ENCODE measurements at regions not wholly inside any gene's neighbourhood (a gene's known extent, or its start where the extent isn't known, plus 50 kb on each side); places are given as distances from the start of the nearest gene placed in this dataset.
"Not testable (repeated sequence)": the region's sequence is repeated elsewhere in the genome, so short reads cannot be mapped to it uniquely, and the experiment has no call there.

DNA sequence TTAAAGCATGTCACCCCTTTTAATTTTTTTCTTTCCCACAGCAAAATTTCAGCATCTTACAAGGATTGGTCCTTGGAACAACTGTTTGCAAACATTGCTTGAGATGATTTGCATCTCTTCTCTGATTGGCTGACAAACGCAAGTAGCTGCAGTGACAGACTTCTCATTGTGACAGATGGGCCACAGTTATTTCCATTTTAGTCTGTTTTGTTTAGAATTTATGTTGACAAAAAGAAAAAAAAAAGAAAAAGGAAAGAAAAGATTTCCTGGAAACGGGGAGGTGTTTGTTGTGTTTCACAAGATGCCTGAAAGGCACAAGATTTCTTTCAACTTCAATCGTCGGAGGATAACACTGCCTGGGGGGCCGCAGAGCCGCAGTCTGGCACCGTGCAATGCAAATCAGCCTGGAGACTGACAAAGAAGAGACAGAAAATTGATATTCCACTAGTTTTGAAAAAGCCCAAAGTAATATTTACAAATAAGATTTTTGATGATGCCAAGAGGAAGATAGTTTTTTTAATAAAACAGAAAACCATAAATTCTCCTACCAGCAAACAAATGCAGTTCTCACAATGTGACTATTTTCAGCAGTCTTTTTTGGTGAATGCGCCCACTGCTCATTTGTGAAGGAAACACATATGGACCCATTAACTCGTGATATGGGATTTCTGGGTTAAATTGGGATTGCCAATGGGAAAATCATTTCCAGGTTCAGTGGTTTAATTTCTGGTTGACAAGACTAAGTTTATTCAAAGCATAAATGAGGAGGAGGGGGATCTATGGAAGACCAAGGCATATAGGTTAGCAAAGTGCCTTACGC lies 296.2 kb upstream of the SMIM21 start:
- no peak for DNase-seq

GRCh38 chr18:75714766-75715165 lies 287.3 kb upstream of the SMIM21 start:
- no peak for DNase-seq

DNA sequence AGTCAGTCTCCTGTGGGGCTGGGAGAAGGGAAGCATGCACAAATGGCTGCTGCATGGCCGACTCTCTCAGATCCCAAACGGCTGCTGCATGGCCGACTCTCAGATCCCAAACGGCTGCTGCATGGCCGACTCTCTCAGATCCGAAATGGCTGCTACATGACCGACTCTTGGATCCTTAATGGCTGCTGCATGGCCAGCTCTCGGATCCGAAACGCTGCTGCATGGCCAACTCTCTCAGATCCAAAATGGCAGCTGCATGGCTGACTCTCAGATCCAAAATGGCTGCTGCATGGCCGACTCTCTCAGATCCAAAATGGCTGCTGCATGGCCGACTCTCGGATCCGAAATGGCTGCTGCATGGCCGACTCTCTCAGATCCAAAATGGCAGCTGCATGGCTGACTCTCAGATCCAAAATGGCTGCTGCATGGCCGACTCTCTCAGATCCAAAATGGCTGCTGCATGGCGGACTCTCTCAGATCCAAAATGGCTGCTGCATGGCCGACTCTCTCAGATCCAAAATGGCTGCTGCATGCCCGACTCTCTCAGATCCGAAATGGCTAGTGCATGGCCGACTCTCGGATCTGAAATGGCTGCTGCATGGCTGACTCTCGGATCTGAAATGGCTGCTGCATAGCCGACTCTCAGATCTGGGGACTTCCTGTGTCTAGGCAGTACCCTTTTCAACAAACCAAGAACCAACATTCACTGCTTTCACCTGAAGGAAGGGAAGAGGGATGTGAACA lies 284.8 kb upstream of the SMIM21 start:
- not testable (repeated sequence) for DNase-seq

- DNase-seq = no peak
Measured at GRCh38 chr18:75700561-75700960, 273.1 kb upstream of the SMIM21 start.

DNA sequence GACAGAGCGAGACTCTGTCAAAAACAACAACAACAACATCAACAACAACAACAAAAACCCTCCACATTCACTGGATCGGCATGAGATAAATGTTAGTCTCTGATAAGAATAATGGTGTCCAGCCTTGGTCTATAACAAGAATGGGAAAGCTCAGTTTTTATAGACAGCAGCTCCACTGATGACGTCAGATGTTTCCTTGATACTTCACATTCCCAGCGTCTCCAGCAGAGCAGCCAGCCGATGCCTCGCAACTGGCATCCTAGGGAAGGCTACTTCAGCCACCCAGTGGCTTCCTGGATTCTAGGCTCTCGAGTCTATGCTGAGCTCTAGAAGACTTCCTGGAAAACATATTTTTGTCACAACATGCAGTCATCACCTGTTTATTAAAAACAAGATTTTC lies 271.4 kb upstream of the SMIM21 start:
- DNase-seq = no peak

GRCh38 chr18:75697493-75697892 lies 270.0 kb upstream of the SMIM21 start:
- DNase-seq = no peak

- no peak for DNase-seq
Measured at GRCh38 chr18:75696391-75696790, 268.9 kb upstream of the SMIM21 start.

- DNase-seq = no peak
Measured at GRCh38 chr18:75694292-75694691, 266.8 kb upstream of the SMIM21 start.

DNA sequence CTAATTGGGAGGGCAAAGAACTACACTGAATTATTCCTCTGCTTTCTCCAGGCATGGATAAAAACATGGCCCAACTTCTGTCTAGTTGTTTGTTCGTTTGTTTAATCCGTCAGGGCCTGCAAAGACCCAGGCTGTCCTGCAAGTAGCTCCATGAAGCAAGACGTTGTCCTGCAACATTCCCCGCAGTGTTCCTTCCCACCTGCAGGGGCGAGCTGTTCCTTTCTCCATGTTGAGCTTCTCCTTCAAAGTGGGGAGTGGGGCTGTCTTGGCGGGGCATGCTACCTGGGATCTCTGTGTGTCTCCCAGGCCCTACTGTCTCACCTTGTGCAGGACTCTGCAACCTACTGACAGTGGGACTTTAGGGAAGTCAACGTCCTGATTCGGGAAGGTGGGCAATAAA lies 264.0 kb upstream of the SMIM21 start:
- no peak for DNase-seq

GRCh38 chr18:75690283-75690682 lies 262.8 kb upstream of the SMIM21 start:
- not testable (repeated sequence) for DNase-seq

DNA sequence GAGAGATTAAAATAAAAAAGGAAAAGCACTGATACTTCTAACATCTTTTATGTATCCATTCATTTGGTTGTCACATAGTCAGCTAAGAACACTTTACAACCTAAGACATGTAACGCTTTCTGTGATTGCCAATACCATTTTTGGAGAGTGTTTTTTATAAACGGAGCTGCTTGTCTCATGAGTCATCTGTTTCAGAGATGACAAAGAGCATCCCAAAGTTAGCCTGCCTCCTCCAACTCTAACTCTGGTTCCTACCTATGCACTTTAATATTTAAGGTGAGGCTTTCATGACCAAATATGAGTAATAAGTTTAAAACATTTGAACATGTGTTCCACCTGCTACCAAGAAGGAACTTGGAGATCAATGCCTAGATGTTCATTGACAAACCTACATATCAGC lies 260.1 kb upstream of the SMIM21 start:
- DNase-seq = no peak

- DNase-seq = no peak
Measured at GRCh38 chr18:75683426-75683825, 255.9 kb upstream of the SMIM21 start.

GRCh38 chr18:75681538-75682115 lies 254.1 kb upstream of the SMIM21 start:
- no peak for DNase-seq

DNA sequence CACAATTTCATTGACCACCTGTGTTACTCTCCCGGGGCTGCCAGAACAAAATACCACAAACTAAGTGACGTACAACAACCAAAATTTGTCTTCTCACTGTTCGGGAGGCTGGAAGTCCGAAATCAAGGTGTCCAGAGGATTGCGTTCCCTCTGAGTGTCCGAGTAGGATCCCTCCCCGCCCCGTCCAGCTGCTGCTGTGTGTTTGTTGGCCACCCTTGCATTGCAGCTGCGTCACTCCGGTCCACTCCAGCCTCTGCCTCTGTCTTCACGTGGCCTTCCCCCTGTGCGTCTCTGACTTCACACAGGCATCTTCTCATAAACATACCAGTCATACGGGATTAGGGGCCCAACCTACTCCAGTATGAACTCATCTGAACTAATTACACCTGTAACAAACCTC lies 251.8 kb upstream of the SMIM21 start:
- no peak for DNase-seq

DNA sequence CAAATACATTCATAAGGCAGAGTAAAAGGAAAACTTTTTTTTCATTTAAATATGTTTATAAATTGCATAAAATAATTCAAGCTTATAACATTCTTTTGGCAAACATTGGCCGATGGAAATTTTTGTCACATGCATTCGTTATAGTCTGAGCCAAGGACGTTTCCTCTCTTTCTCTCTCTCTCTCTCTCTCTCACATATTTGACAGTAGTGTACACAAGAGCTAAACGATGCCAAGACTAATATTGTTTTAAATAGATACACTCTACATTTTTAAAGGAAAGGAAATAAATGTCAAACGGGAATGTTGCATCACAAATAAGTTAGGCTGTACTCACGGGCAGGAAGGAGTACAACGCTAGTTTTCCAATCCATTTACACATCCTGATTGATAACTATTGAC lies 251.1 kb upstream of the SMIM21 start:
- DNase-seq = no peak

DNA sequence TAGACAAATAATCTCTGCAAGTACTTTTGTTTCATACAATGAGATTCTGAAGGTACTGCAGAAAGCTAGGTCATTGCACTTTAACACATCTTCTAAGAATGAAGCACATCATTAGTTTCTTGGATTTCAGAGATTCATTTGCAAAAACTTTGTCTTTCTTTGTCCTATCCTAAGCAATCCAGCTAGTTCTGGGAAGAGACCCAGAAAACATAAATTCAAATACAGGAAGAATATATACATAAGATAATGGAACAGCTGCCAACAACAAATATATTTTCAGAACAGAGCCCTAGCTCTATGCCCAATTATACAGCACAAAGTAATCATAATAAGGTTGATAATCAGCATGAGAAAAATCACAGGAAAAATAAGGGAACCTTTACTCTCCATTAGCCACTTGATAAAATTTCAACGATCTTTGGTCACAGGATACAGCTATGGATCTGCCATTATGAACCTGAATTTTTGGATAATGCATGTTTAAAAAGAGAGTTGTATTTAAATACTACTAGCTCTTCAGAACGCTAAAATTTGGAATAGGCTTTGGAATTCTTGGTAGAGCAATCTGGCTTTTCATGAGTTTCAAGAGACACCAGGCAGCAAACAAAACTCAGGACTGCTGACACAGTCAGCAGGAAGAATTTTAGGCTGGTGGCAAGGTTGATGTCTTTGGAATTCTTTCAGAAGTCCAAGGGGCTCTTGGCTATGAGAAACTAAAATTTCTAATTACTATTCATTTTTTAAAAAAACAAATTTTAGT lies 250.4 kb upstream of the SMIM21 start:
- no peak for DNase-seq

DNA sequence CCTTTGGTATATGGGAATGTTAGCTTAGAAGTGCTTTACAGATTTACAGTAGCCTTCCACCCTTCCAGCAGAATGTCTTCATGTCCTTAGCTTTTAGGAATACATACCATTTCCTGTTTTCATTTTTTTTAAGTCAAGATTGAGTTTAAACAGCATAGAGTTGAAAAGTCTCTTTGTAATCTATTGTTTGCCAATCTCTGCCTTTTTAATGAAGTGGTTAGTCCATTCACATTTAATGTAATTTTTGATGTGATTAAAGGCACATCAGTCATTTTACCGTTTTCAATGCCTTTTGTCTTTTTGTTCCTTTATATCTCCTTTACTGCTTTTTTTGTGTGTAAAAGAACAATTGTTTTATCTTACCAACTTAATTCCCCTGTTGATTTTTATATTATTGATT lies 233.4 kb upstream of the SMIM21 start:
- no peak for DNase-seq

- no peak for DNase-seq
Measured at GRCh38 chr18:75659535-75660023, 232.1 kb upstream of the SMIM21 start.

DNA sequence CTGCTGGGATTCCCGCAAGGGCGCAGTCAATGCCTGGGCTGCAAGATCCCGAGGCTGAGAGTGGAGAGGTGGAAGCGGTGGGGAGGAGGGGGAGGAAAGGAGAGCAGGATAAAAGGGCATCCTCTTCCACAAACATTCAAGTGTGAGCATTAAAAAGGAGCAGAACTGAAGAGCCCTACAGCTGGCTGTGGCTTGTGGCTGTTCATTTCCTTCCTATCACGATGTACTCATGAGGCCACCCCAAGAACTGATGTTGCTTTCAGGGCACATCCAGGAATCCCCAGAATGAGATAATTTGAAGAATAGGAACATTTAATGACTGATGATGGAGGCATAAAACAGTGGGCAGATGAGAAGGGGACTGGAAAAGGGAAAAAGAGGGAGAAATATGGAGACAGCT lies 230.8 kb upstream of the SMIM21 start:
- DNase-seq = no peak

DNA sequence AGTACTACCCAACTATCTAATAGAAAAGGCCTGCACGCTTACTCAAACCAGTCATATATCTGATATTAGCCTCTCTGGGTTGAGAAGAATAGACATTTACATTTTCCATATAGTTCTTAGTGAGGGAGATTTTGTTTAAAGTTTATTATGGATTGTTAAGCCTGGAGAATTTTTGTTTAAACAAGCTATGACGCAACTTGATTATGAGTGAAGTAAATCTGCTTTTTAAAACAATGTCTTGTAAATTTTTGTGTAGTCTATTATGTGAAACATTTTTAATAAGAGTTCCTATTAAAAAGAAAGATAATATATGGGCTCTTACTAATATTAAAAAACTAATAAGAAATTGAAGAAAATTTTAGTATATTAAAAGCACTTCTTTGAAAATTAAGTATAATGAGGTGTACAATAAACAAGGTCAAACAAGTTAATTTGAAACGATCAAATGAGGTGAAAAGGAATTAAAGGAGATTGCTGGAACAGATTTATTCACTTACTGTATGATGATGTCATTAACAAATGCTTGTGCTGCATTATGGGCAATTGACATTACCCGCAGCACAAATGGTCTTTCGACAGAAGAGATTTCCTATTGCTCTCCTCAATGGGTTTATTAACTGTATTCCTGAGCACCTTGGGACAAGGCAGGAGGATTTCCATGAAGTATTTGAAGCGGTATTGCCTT lies 229.2 kb upstream of the SMIM21 start:
- DNase-seq = no peak

- no peak for DNase-seq
Measured at GRCh38 chr18:75656035-75656434, 228.5 kb upstream of the SMIM21 start.

Measured in NCI-H1105 (cell line).